PC-3 (cell line): ENCODE measurements at regions not wholly inside any gene's neighbourhood (a gene's known extent, or its start where the extent isn't known, plus 50 kb on each side); places are given as distances from the start of the nearest gene placed in this dataset.

Experiments
- ATAC-seq: fragments of 200-7000 bp; cut with Tn5 transposase; 2 replicates; pipeline ENCODE4 v1.9.1; 2020; ENCODE audit warnings: mild to moderate bottlenecking, moderate library complexity
- BruUV-seq: library from RNA; stranded (reverse); fragments of 400-500 nt; replicated peaks from 2 replicates; lab custom pipeline; 2021; lab: Mats Ljungman, UMichigan
- CTCF ChIA-PET: fragments of 300-600 bp; sonication (Branson Sonifier 250); formaldehyde crosslinking; loops from one replicate; lab custom pipeline; 2022; ENCODE audit warnings: antibody characterized with exemption; lab: Charles Lee
- POLR2A ChIA-PET: fragments of 300-600 bp; sonication (Branson Sonifier 250); formaldehyde crosslinking; loops from one replicate; lab custom pipeline; 2022; ENCODE audit warnings: antibody characterized with exemption; ENCODE audit not compliant: unreplicated experiment; lab: Charles Lee
- DNase-seq: peaks from one replicate; pipeline ENCODE4 v3.0.0-alpha.2; 2015
- H2AFZ ChIP-seq: fragments of 300-600 bp; sonication (generic); 2 replicates; pipeline ENCODE4 v1.6.0; 2016; ENCODE audit warnings: antibody characterized with exemption, low read length
- H3F3A ChIP-seq: fragments of 300-600 bp; sonication (generic); one replicate; pipeline ENCODE4 v1.6.0; 2017; ENCODE audit warnings: antibody characterized with exemption, low read length, control low read depth, mild to moderate bottlenecking; ENCODE audit not compliant: unreplicated experiment
- H3K27ac ChIP-seq: fragments of 300-600 bp; sonication (generic); 2 replicates; pipeline ENCODE4 v1.5.1; 2016; ENCODE audit warnings: mild to moderate bottlenecking, low read length
- H3K27me3 ChIP-seq: fragments of 300-600 bp; sonication (generic); 2 replicates; pipeline ENCODE4 v1.6.1; 2016; ENCODE audit warnings: low read length, mixed read lengths
- H3K36me3 ChIP-seq: fragments of 300-600 bp; sonication (generic); 2 replicates; pipeline ENCODE4 v1.6.1; 2016; ENCODE audit warnings: low read depth, mixed run types, low read length, mixed read lengths
- H3K4me1 ChIP-seq: fragments of 300-600 bp; sonication (generic); 2 replicates; pipeline ENCODE4 v1.5.1; 2016; ENCODE audit warnings: low read length; ENCODE audit not compliant: insufficient read depth
- H3K4me2 ChIP-seq: fragments of 300-600 bp; sonication (generic); 2 replicates; pipeline ENCODE4 v1.6.0; 2016; ENCODE audit warnings: low read length
- H3K4me3 ChIP-seq: fragments of 300-600 bp; sonication (generic); 2 replicates; pipeline ENCODE4 v1.5.1; 2016; ENCODE audit warnings: mild to moderate bottlenecking, low read length, mixed read lengths
- H3K79me2 ChIP-seq: fragments of 300-600 bp; sonication (generic); 2 replicates; pipeline ENCODE4 v1.6.1; 2017; ENCODE audit warnings: low read length, mixed read lengths
- H3K9ac ChIP-seq: fragments of 300-600 bp; sonication (generic); 2 replicates; pipeline ENCODE4 v1.6.0; 2016; ENCODE audit warnings: mild to moderate bottlenecking, low read length
- H3K9me2 ChIP-seq: fragments of 300-600 bp; sonication (generic); replicated peaks from 2 replicates; pipeline ENCODE4 v1.6.1; 2016; ENCODE audit warnings: mixed run types, low read length, mixed read lengths
- H3K9me3 ChIP-seq: fragments of 300-600 bp; sonication (generic); 2 replicates; pipeline ENCODE4 v1.6.1; 2016; ENCODE audit warnings: low read length, mixed read lengths
- H4K20me1 ChIP-seq: fragments of 300-600 bp; sonication (generic); 2 replicates; pipeline ENCODE4 v1.6.1; 2016; ENCODE audit warnings: low read length, mixed read lengths
- EZH2 ChIP-seq: fragments of 300-600 bp; sonication (generic); IDR thresholded peaks from one replicate; pipeline ENCODE4 v1.6.1; 2017; ENCODE audit warnings: antibody characterized with exemption, mild to moderate bottlenecking, low read length; ENCODE audit not compliant: unreplicated experiment
- EZH2phosphoT487 ChIP-seq: fragments of 300-600 bp; sonication (generic); IDR thresholded peaks from 2 replicates; pipeline ENCODE4 v1.6.1; 2018; ENCODE audit warnings: mild to moderate bottlenecking, antibody characterized with exemption, low read length, borderline replicate concordance
- intact Hi-C: fragments of 100-400 bp; cut with micrococcal nuclease; formaldehyde crosslinking; loops from 2 replicates; pipeline ENCODE4 v1.9.0; 2023
- TF ChIP-seq, protein P1 (sequence below): fragments of 300-600 bp; sonication (generic); conservative IDR thresholded peaks from 2 replicates; pipeline ENCODE4 v1.5.1; 2017; ENCODE audit warnings: antibody characterized with exemption, low read depth, mild to moderate bottlenecking, low read length

DNA sequence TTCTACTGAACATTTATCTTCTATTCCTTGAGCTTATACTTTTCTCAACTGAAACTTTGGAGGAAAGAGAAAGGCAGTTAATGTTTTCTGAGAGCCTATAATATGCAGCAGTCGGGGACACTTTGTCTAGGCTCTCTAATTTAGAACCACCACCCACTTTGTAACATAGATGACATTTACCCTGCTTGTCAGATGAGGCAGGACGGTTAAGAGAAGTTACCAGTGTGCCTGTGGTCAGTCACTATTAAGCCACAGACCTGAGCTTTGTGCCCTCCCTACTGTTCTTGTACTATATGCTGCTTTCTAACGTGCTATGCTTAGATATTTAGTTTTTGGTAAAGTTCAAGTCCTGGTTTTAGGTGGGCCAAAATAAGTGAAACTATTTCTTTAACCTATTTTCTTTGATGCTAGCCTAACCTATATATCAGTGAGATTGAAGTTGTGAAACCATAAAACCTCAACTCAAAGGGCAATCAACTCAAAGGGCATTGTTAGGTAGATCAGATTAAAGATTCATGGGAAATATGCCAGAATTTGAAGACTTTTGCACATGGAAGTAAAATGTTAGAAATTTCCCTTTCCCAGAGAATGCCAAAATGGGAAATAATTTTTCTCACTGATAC is 156.5 kb upstream of the AGR3 start:
- ATAC-seq = no peak
- CTCF ChIA-PET = no interaction called here

GRCh38 chr7:17038783-17039170 is 157.0 kb upstream of the AGR3 start:
- CTCF ChIA-PET = no interaction called here
- Histone ChIP-seq H2AFZ (no peak overlapping the region), H3K9ac (no peak overlapping the region), H3K36me3 (no peaks in the 10 kb centered on the region), H3K27ac (peak overlapping the region; percentile 17), H3K9me3 (no peaks in the 10 kb centered on the region), H3F3A (peaks cover 4% of the 10 kb centered on the region), H4K20me1 (no peaks in the 10 kb centered on the region), H3K27me3 (no peaks in the 10 kb centered on the region), H3K4me2 (peak overlapping the region; percentile 17; the same call in 1 of the 2 replicates), H3K4me3 (no peak overlapping the region), H3K9me2 (no peaks in the 10 kb centered on the region), H3K79me2 (no peaks in the 10 kb centered on the region), H3K4me1 (peaks cover 53% of the 10 kb centered on the region)
- TF ChIP-seq, protein P1, sequence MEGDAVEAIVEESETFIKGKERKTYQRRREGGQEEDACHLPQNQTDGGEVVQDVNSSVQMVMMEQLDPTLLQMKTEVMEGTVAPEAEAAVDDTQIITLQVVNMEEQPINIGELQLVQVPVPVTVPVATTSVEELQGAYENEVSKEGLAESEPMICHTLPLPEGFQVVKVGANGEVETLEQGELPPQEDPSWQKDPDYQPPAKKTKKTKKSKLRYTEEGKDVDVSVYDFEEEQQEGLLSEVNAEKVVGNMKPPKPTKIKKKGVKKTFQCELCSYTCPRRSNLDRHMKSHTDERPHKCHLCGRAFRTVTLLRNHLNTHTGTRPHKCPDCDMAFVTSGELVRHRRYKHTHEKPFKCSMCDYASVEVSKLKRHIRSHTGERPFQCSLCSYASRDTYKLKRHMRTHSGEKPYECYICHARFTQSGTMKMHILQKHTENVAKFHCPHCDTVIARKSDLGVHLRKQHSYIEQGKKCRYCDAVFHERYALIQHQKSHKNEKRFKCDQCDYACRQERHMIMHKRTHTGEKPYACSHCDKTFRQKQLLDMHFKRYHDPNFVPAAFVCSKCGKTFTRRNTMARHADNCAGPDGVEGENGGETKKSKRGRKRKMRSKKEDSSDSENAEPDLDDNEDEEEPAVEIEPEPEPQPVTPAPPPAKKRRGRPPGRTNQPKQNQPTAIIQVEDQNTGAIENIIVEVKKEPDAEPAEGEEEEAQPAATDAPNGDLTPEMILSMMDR = no peak
- TF ChIP-seq EZH2phosphoT487 (no peak), EZH2 (no peak)
- no TSS peak for BruUV-seq
- intact Hi-C loops = loop anchor here (1.0 kb wide), 2 partner anchors 48 to 262 kb away; no protein-coding TSS in a partner anchor
- no peak for ATAC-seq
- DNase-seq = peak; percentile 37
- POLR2A ChIA-PET = interaction anchor here (0.7 to 0.9 kb wide), 2 partner anchors 38 to 235 kb away, joined by 5 to 10 read pairs; no protein-coding TSS in a partner anchor

More for the DNA sequence above, 156.5 kb upstream of the AGR3 start:
- Histone ChIP-seq H3K4me3 (no peak overlapping the region), H3K27ac (peak overlapping the region; percentile 17; the same call in 1 of the 2 replicates), H3K27me3 (no peaks in the 10 kb centered on the region), H3K36me3 (no peaks in the 10 kb centered on the region), H3K79me2 (no peaks in the 10 kb centered on the region), H4K20me1 (no peaks in the 10 kb centered on the region), H3K4me1 (peaks cover 52% of the 10 kb centered on the region), H3K9me2 (no peaks in the 10 kb centered on the region), H3K9me3 (no peaks in the 10 kb centered on the region), H3K4me2 (peak overlapping the region; percentile 17; the same call in 1 of the 2 replicates), H2AFZ (no peak overlapping the region), H3F3A (peaks cover 4% of the 10 kb centered on the region), H3K9ac (no peak overlapping the region)
- BruUV-seq = no TSS peak
- no peak for TF ChIP-seq EZH2
- DNase-seq = no peak
- intact Hi-C loops = no loop called here
- POLR2A ChIA-PET = no interaction called here

- Histone ChIP-seq H3K9me3 (no peaks in the 10 kb centered on the region), H3F3A (peaks cover 4% of the 10 kb centered on the region), H3K9ac (no peak overlapping the region), H3K79me2 (no peaks in the 10 kb centered on the region), H3K27ac (peak overlapping the region; percentile 17), H3K4me1 (peaks cover 53% of the 10 kb centered on the region), H3K4me2 (0 out of 2 replicates have a peak overlapping the region, but pooled peaks have one; percentile 0), H4K20me1 (no peaks in the 10 kb centered on the region), H3K9me2 (no peaks in the 10 kb centered on the region), H3K4me3 (no peak overlapping the region), H3K36me3 (no peaks in the 10 kb centered on the region), H2AFZ (no peak overlapping the region), H3K27me3 (no peaks in the 10 kb centered on the region)
- ATAC-seq (peak; percentile 29), DNase-seq (no peak)
- intact Hi-C loops = loop anchor here (1.0 kb wide), 2 partner anchors 49 to 261 kb away; no protein-coding TSS in a partner anchor
- ChIA-PET CTCF (no interaction called here), POLR2A (interaction anchor here (0.6 to 0.9 kb wide), 4 partner anchors 39 to 236 kb away, joined by 4 to 10 read pairs (median 6); no protein-coding TSS in a partner anchor)
- TSS peak; percentile 31 for BruUV-seq
- TF ChIP-seq, protein P1 = no peak
- no peak for TF ChIP-seq EZH2
- no peak for TF ChIP-seq EZH2phosphoT487
Observed at GRCh38 chr7:17039372-17039771, 157.6 kb upstream of the AGR3 start.
